ENCODE measurements at regions not wholly inside any gene's neighbourhood (a gene's known extent, or its start where the extent isn't known, plus 50 kb on each side); places are given as distances from the start of the nearest gene placed in this dataset.

- H3K4me3 ChIP-seq (ENCODE audit: low read length): no peak overlapping the region
- H3F3A ChIP-seq (ENCODE audit: insufficient read depth, low read length, poor library complexity, severe bottlenecking): no peaks in the 10 kb centered on the region
- H3K27me3 ChIP-seq (ENCODE audit: insufficient read depth, low read depth, low read length): no peaks in the 10 kb centered on the region
- no peak overlapping the region for H3K27ac ChIP-seq (ENCODE audit: low read length)
- TF ChIP-seq CTCF (IDR thresholded peaks at IDR 0.05; ENCODE audit: poor library complexity, severe bottlenecking) (no peak), SMC3 (conservative IDR thresholded peaks at IDR 0.05; ENCODE audit: poor library complexity) (no peak), EZH2 (IDR thresholded peaks at IDR 0.05; ENCODE audit: borderline replicate concordance, insufficient read depth, low read length, poor library complexity, severe bottlenecking) (no peak), REST (IDR thresholded peaks at IDR 0.05; ENCODE audit: borderline replicate concordance) (no peak), EP300 (conservative IDR thresholded peaks at IDR 0.05; ENCODE audit: poor library complexity, severe bottlenecking) (no peak), TAF1 (IDR thresholded peaks at IDR 0.05; ENCODE audit: low read depth) (no peak), RAD21 (conservative IDR thresholded peaks at IDR 0.05) (no peak), MXI1 (conservative IDR thresholded peaks at IDR 0.05; ENCODE audit: poor library complexity, severe bottlenecking) (no peak), POLR2AphosphoS5 (IDR thresholded peaks at IDR 0.05) (no peak)
- H3K4me2 ChIP-seq (ENCODE audit: low read length): no peak overlapping the region
- no peaks in the 10 kb centered on the region for H3K9me3 ChIP-seq (ENCODE audit: low read length)
- no peaks in the 10 kb centered on the region for H4K20me1 ChIP-seq (ENCODE audit: insufficient read depth)
- no peaks in the 10 kb centered on the region for H3K36me3 ChIP-seq (ENCODE audit: insufficient read depth, low read length)
- no peak overlapping the region for H2AFZ ChIP-seq (ENCODE audit: low read depth, low read length)
- no peaks in the 10 kb centered on the region for H3K9me2 ChIP-seq (ENCODE audit: insufficient read depth, low read length)
- no peaks in the 10 kb centered on the region for H3K79me2 ChIP-seq (replicated peaks; ENCODE audit: insufficient read depth, low read length)
- no peak overlapping the region for H3K9ac ChIP-seq (ENCODE audit: low read length)
Observed at GRCh38 chr5:74556631-74557595, 83.6 kb downstream of the ENC1 start.

- no peaks in the 10 kb centered on the region for H3K27me3 ChIP-seq (ENCODE audit: insufficient read depth, low read depth, low read length)
- no peaks in the 10 kb centered on the region for H3K9me3 ChIP-seq (ENCODE audit: low read length)
- no peak overlapping the region for H3K4me3 ChIP-seq (ENCODE audit: low read length)
- H3F3A ChIP-seq (ENCODE audit: insufficient read depth, low read length, poor library complexity, severe bottlenecking): no peaks in the 10 kb centered on the region
- TF ChIP-seq CTCF (IDR thresholded peaks at IDR 0.05; ENCODE audit: poor library complexity, severe bottlenecking) (no peak), TAF1 (IDR thresholded peaks at IDR 0.05; ENCODE audit: low read depth) (no peak)
- no peak overlapping the region for H2AFZ ChIP-seq (ENCODE audit: low read depth, low read length)
- H4K20me1 ChIP-seq (ENCODE audit: insufficient read depth): no peaks in the 10 kb centered on the region
- no peaks in the 10 kb centered on the region for H3K79me2 ChIP-seq (replicated peaks; ENCODE audit: insufficient read depth, low read length)
- H3K9me2 ChIP-seq (ENCODE audit: insufficient read depth, low read length): no peaks in the 10 kb centered on the region
- H3K4me2 ChIP-seq (ENCODE audit: low read length): no peak overlapping the region
- no peak overlapping the region for H3K27ac ChIP-seq (ENCODE audit: low read length)
- H3K36me3 ChIP-seq (ENCODE audit: insufficient read depth, low read length): no peaks in the 10 kb centered on the region
- no peak overlapping the region for H3K9ac ChIP-seq (ENCODE audit: low read length)
Observed at GRCh38 chr5:74556006-74556405, 84.5 kb downstream of the ENC1 start.
